IMR-90 (cell line): ENCODE measurements at regions not wholly inside any gene's neighbourhood (a gene's known extent, or its start where the extent isn't known, plus 50 kb on each side); places are given as distances from the start of the nearest gene placed in this dataset.

ENCODE experiments used
- ATAC-seq: fragments of 200-7000 bp; cut with Tn5 transposase; 2 replicates; pipeline ENCODE4 v1.9.1; 2020; ENCODE audit warnings: low read depth, mild to moderate bottlenecking, moderate library complexity
- BruUV-seq: library from RNA; stranded (reverse); fragments of 400-500 nt; replicated peaks from 2 replicates; lab custom pipeline; 2021; lab: Mats Ljungman, UMichigan
- CTCF ChIA-PET: fragments of 300-600 bp; formaldehyde crosslinking; extraction: SDS; loops from one replicate; lab custom pipeline; 2021; ENCODE audit warnings: antibody characterized with exemption; lab: Yijun Ruan, JAX
- POLR2A ChIA-PET: fragments of 300-600 bp; sonication (Branson Sonifier 250); formaldehyde crosslinking; loops from one replicate; lab custom pipeline; 2022; ENCODE audit warnings: antibody characterized with exemption; ENCODE audit not compliant: unreplicated experiment; lab: Charles Lee
- DNase-seq: peaks from one replicate; pipeline ENCODE4 v3.0.0; 2013
- H2AFZ ChIP-seq: replicated peaks from 2 replicates; pipeline ENCODE3; 2013; ENCODE audit warnings: low read length, mild to moderate bottlenecking; ENCODE audit not compliant: poor library complexity
- H2AK5ac ChIP-seq: 2 replicates; pipeline ENCODE4 v1.6.1; 2013; ENCODE audit warnings: low read depth, low read length, inconsistent platforms
- H2AK9ac ChIP-seq: replicated peaks from 2 replicates; pipeline ENCODE3; 2013; ENCODE audit warnings: mild to moderate bottlenecking, low read depth, low read length, moderate library complexity; ENCODE audit not compliant: poor library complexity
- H2BK120ac ChIP-seq: 2 replicates; pipeline ENCODE4 v1.6.1; 2013; ENCODE audit warnings: low read depth, low read length, inconsistent platforms
- H2BK15ac ChIP-seq: 3 replicates; pipeline ENCODE4 v1.6.1; 2013; ENCODE audit warnings: low read depth, low read length, inconsistent platforms
- H2BK20ac ChIP-seq: 2 replicates; pipeline ENCODE4 v1.6.1; 2013; ENCODE audit warnings: low read depth, mild to moderate bottlenecking, inconsistent platforms, low read length, moderate library complexity
- H2BK5ac ChIP-seq: 2 replicates; pipeline ENCODE4 v1.6.1; 2013; ENCODE audit warnings: mild to moderate bottlenecking, low read depth, low read length, inconsistent platforms; ENCODE audit not compliant: poor library complexity, severe bottlenecking
- H3K14ac ChIP-seq: replicated peaks from 2 replicates; pipeline ENCODE4 v1.6.1; 2013; ENCODE audit warnings: low read depth, low read length, inconsistent platforms
- H3K18ac ChIP-seq: 2 replicates; pipeline ENCODE4 v1.6.1; 2013; ENCODE audit warnings: low read depth, low read length, control low read depth
- H3K23ac ChIP-seq: 2 replicates; pipeline ENCODE4 v1.6.1; 2013; ENCODE audit warnings: low read depth, low read length, inconsistent platforms
- H3K27ac ChIP-seq: 2 replicates; pipeline ENCODE4 v1.5.1; 2013; ENCODE audit warnings: mild to moderate bottlenecking, control low read depth, low read length; ENCODE audit not compliant: insufficient read depth
- H3K27me3 ChIP-seq: 2 replicates; pipeline ENCODE4 v1.6.1; 2013; ENCODE audit warnings: low read length; ENCODE audit not compliant: control insufficient read depth, insufficient read depth
- H3K36me3 ChIP-seq: 2 replicates; pipeline ENCODE4 v1.6.1; 2013; ENCODE audit warnings: low read length, mixed read lengths; ENCODE audit not compliant: control insufficient read depth, insufficient read depth
- H3K4ac ChIP-seq: 2 replicates; pipeline ENCODE4 v1.6.1; 2013; ENCODE audit warnings: low read depth, low read length, inconsistent platforms
- H3K4me1 ChIP-seq: 2 replicates; pipeline ENCODE4 v1.6.1; 2013; ENCODE audit warnings: low read length, mixed read lengths; ENCODE audit not compliant: control insufficient read depth, insufficient read depth
- H3K4me2 ChIP-seq: 2 replicates; pipeline ENCODE4 v1.6.1; 2013; ENCODE audit warnings: low read depth, mild to moderate bottlenecking, control low read depth, low read length, moderate library complexity
- H3K4me3 ChIP-seq: 2 replicates; pipeline ENCODE4 v1.5.1; 2013; ENCODE audit warnings: low read depth, mild to moderate bottlenecking, control low read depth, low read length, moderate library complexity; ENCODE audit not compliant: insufficient read depth
- H3K56ac ChIP-seq: 2 replicates; pipeline ENCODE4 v1.6.1; 2013; ENCODE audit warnings: low read length, inconsistent platforms; ENCODE audit not compliant: insufficient read depth; ENCODE audit errors: extremely low read depth
- H3K79me1 ChIP-seq, 2 experiments: 2 replicates each; pipeline ENCODE4 v1.6.1; 2013; ENCODE audit warnings: low read length in 2 of 2, inconsistent platforms in 1 of 2, low read depth in 1 of 2
- H3K9ac ChIP-seq: 2 replicates; pipeline ENCODE4 v1.6.1; 2013; ENCODE audit warnings: low read depth, low read length, control low read depth
- H3K9me1 ChIP-seq: 2 replicates; pipeline ENCODE4 v1.6.1; 2013; ENCODE audit warnings: low read length, inconsistent platforms; ENCODE audit not compliant: insufficient read depth
- H3K9me3 ChIP-seq: 2 replicates; pipeline ENCODE4 v1.6.1; 2013; ENCODE audit warnings: low read length; ENCODE audit not compliant: control insufficient read depth, insufficient read depth
- H4K20me1 ChIP-seq: 2 replicates; pipeline ENCODE4 v1.6.1; 2013; ENCODE audit warnings: low read length, inconsistent platforms; ENCODE audit not compliant: insufficient read depth
- H4K5ac ChIP-seq: 2 replicates; pipeline ENCODE4 v1.6.1; 2013; ENCODE audit warnings: mild to moderate bottlenecking, low read depth, low read length, control low read depth
- H4K8ac ChIP-seq, 2 experiments: 2 replicates each; pipeline ENCODE4 v1.6.1; 2013; ENCODE audit warnings: low read depth in 2 of 2, low read length in 2 of 2, control low read depth in 1 of 2, inconsistent platforms in 1 of 2
- H4K91ac ChIP-seq: 2 replicates; pipeline ENCODE4 v1.6.1; 2013; ENCODE audit warnings: low read depth, low read length, inconsistent platforms; ENCODE audit not compliant: insufficient read depth
- BHLHE40 ChIP-seq: fragments of 150-350 bp; IDR thresholded peaks from 2 replicates; pipeline ENCODE4 v1.6.1; 2016; ENCODE audit warnings: mild to moderate bottlenecking, low read depth, low read length
- CEBPB ChIP-seq: IDR thresholded peaks from 2 replicates; pipeline ENCODE4 v1.6.1; 2012; ENCODE audit warnings: low read depth, low read length, improper control_type of control experiment
- CHD1 ChIP-seq: IDR thresholded peaks from 2 replicates; pipeline ENCODE4 v1.6.1; 2012; ENCODE audit warnings: low read depth, low read length, improper control_type of control experiment
- FOS ChIP-seq: fragments of 150-350 bp; IDR thresholded peaks from 2 replicates; pipeline ENCODE4 v1.6.1; 2016; ENCODE audit warnings: low read depth, low read length
- MAFK ChIP-seq: IDR thresholded peaks from 2 replicates; pipeline ENCODE4 v1.6.1; 2012; ENCODE audit warnings: low read depth, low read length, improper control_type of control experiment
- MAZ ChIP-seq: IDR thresholded peaks from 2 replicates; pipeline ENCODE4 v1.6.1; 2012; ENCODE audit warnings: low read depth, mild to moderate bottlenecking, low read length, improper control_type of control experiment, moderate library complexity, borderline replicate concordance
- MXI1 ChIP-seq: IDR thresholded peaks from 2 replicates; pipeline ENCODE4 v1.6.1; 2012; ENCODE audit warnings: low read depth, mild to moderate bottlenecking, low read length, moderate library complexity, borderline replicate concordance
- NFE2L2 ChIP-seq: fragments of 150-350 bp; IDR thresholded peaks from 2 replicates; pipeline ENCODE4 v1.6.1; 2016; ENCODE audit warnings: low read depth, mild to moderate bottlenecking, low read length
- POLR2A ChIP-seq: IDR thresholded peaks from 2 replicates; pipeline ENCODE4 v1.6.1; 2012; ENCODE audit warnings: mild to moderate bottlenecking, low read depth, low read length
- RAD21 ChIP-seq: IDR thresholded peaks from 2 replicates; pipeline ENCODE4 v1.6.1; 2012; ENCODE audit warnings: low read length, improper control_type of control experiment
- RCOR1 ChIP-seq: IDR thresholded peaks from 2 replicates; pipeline ENCODE4 v1.6.1; 2012; ENCODE audit warnings: mild to moderate bottlenecking, low read length, improper control_type of control experiment; ENCODE audit not compliant: insufficient replicate concordance
- RFX5 ChIP-seq: IDR thresholded peaks from 2 replicates; pipeline ENCODE4 v1.8.0; 2012; ENCODE audit warnings: low read depth, mild to moderate bottlenecking, low read length, moderate library complexity
- SMC3 ChIP-seq: fragments of 150-350 bp; IDR thresholded peaks from 2 replicates; pipeline ENCODE4 v1.6.1; 2016; ENCODE audit warnings: low read depth, mild to moderate bottlenecking, antibody characterized with exemption, low read length, moderate library complexity
- WGBS, 2 experiments: methylation state at CpG; one replicate each; pipeline versions ENCODE4 v1.1.5 to v1.1.7; 2013; ENCODE audit warnings: missing lambda C conversion rate in 2 of 2; ENCODE audit not compliant: insufficient read length in 1 of 2; ENCODE audit errors: extremely low coverage in 2 of 2; 5-methylcytosine and 5-hydroxymethylcytosine counted together
- dilution Hi-C: fragments of 300-500 bp; cut with HindIII; formaldehyde crosslinking; loops from one replicate; pipeline ENCODE4 v1.14.3; 2018; ENCODE audit warnings: low sequenced_read_pairs; ENCODE audit not compliant: unreplicated experiment
- in situ Hi-C: fragments of 300-500 bp; cut with MboI; formaldehyde crosslinking; loops from 3 replicates; pipeline ENCODE4 v1.14.3; 2019; ENCODE audit warnings: low sequenced_read_pairs, inconsistent platforms, mixed read lengths
- intact Hi-C: fragments of 100-400 bp; cut with micrococcal nuclease; formaldehyde crosslinking; loops from 2 replicates; pipeline ENCODE4 v1.10.0; 2022
- TF ChIP-seq, protein P1 (sequence below): conservative IDR thresholded peaks from 2 replicates; pipeline ENCODE4 v1.5.1; 2012; ENCODE audit warnings: mild to moderate bottlenecking, low read depth, low read length, improper control_type of control experiment
- TF ChIP-seq, protein P2 (sequence below): fragments of 150-350 bp; IDR thresholded peaks from 2 replicates; pipeline ENCODE4 v1.6.1; 2016; ENCODE audit warnings: low read depth, mild to moderate bottlenecking, low read length, moderate library complexity, borderline replicate concordance
- TF ChIP-seq, protein P3 (sequence below): fragments of 150-350 bp; IDR thresholded peaks from 2 replicates; pipeline ENCODE4 v1.6.1; 2017; ENCODE audit warnings: mild to moderate bottlenecking, antibody characterized with exemption, low read length, low read depth

GRCh38 chr7:25964483-25964991 is 187.5 kb upstream of the NFE2L3 start:
- H3K18ac ChIP-seq: no peak overlapping the region
- H3K4me2 ChIP-seq: no peak overlapping the region
- H2AFZ ChIP-seq: no peak overlapping the region
- no peak overlapping the region for H3K14ac ChIP-seq
- no peak overlapping the region for H2AK5ac ChIP-seq
- no peak overlapping the region for H3K4ac ChIP-seq
- no TSS peak for BruUV-seq
- ChIA-PET POLR2A (no interaction called here), CTCF (no interaction called here)
- in situ Hi-C loops (no loop called here), intact Hi-C loops (no loop called here), dilution Hi-C loops (no loop called here)
- no peak overlapping the region for H4K91ac ChIP-seq
- no peak overlapping the region for H3K56ac ChIP-seq
- H3K9ac ChIP-seq: no peak overlapping the region
- no peaks in the 10 kb centered on the region for H3K4me1 ChIP-seq
- ATAC-seq: no peak
- no peaks in the 10 kb centered on the region for H4K20me1 ChIP-seq
- no peak for TF ChIP-seq MAZ
- TF ChIP-seq RAD21: no peak
- no peak for TF ChIP-seq BHLHE40
- no peak for TF ChIP-seq CHD1
- no peak for TF ChIP-seq MAFK
- TF ChIP-seq, protein P1, sequence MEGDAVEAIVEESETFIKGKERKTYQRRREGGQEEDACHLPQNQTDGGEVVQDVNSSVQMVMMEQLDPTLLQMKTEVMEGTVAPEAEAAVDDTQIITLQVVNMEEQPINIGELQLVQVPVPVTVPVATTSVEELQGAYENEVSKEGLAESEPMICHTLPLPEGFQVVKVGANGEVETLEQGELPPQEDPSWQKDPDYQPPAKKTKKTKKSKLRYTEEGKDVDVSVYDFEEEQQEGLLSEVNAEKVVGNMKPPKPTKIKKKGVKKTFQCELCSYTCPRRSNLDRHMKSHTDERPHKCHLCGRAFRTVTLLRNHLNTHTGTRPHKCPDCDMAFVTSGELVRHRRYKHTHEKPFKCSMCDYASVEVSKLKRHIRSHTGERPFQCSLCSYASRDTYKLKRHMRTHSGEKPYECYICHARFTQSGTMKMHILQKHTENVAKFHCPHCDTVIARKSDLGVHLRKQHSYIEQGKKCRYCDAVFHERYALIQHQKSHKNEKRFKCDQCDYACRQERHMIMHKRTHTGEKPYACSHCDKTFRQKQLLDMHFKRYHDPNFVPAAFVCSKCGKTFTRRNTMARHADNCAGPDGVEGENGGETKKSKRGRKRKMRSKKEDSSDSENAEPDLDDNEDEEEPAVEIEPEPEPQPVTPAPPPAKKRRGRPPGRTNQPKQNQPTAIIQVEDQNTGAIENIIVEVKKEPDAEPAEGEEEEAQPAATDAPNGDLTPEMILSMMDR: no peak
- no peak for TF ChIP-seq POLR2A
- TF ChIP-seq RFX5: no peak
- TF ChIP-seq SMC3: no peak
- TF ChIP-seq NFE2L2: no peak
- no peak for TF ChIP-seq CEBPB
- TF ChIP-seq MXI1: no peak
- TF ChIP-seq, protein P2, sequence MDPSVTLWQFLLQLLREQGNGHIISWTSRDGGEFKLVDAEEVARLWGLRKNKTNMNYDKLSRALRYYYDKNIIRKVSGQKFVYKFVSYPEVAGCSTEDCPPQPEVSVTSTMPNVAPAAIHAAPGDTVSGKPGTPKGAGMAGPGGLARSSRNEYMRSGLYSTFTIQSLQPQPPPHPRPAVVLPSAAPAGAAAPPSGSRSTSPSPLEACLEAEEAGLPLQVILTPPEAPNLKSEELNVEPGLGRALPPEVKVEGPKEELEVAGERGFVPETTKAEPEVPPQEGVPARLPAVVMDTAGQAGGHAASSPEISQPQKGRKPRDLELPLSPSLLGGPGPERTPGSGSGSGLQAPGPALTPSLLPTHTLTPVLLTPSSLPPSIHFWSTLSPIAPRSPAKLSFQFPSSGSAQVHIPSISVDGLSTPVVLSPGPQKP: no peak
- no peak for TF ChIP-seq RCOR1
- TF ChIP-seq, protein P3, sequence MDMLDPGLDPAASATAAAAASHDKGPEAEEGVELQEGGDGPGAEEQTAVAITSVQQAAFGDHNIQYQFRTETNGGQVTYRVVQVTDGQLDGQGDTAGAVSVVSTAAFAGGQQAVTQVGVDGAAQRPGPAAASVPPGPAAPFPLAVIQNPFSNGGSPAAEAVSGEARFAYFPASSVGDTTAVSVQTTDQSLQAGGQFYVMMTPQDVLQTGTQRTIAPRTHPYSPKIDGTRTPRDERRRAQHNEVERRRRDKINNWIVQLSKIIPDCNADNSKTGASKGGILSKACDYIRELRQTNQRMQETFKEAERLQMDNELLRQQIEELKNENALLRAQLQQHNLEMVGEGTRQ: no peak
- TF ChIP-seq FOS: no peak
- no peak overlapping the region for H2BK120ac ChIP-seq
- no peak overlapping the region for H3K27ac ChIP-seq
- H2BK20ac ChIP-seq: no peak overlapping the region
- H3K4me3 ChIP-seq: no peak overlapping the region
- no peak overlapping the region for H2AK9ac ChIP-seq
- H3K27me3 ChIP-seq: no peaks in the 10 kb centered on the region; the same call in 1 of the 2 replicates
- no CpG with 5 or more reads among the region's 6 CpGs for WGBS, 2 experiments
- no peak overlapping the region for H3K23ac ChIP-seq
- H3K36me3 ChIP-seq: no peaks in the 10 kb centered on the region
- no peaks in the 10 kb centered on the region for H3K79me1 ChIP-seq
- H2BK5ac ChIP-seq: no peak overlapping the region
- H4K8ac ChIP-seq: no peak overlapping the region
- H3K9me3 ChIP-seq: no peaks in the 10 kb centered on the region
- no peak for DNase-seq
- H4K5ac ChIP-seq: no peak overlapping the region
- no peak overlapping the region for H2BK15ac ChIP-seq
- no peaks in the 10 kb centered on the region for H3K9me1 ChIP-seq
